ENCODE measurements at regions not wholly inside any gene's neighbourhood (a gene's known extent, or its start where the extent isn't known, plus 50 kb on each side); places are given as distances from the start of the nearest gene placed in this dataset.
"Not testable (repeated sequence)": the region's sequence is repeated elsewhere in the genome, so short reads cannot be mapped to it uniquely, and the experiment has no call there.

GRCh38 chr7:27032839-27033238 is 63.0 kb downstream of the HOXA1 start:
- no peak for DNase-seq (ENCODE audit: low read depth, low spot score)

- DNase-seq (ENCODE audit: low read depth, low spot score): no peak
Observed at GRCh38 chr7:27031289-27032172, 64.3 kb downstream of the HOXA1 start.

- DNase-seq (ENCODE audit: low read depth, low spot score): no peak
Observed at GRCh38 chr7:27030393-27031050, 65.3 kb downstream of the HOXA1 start.

- DNase-seq (ENCODE audit: low read depth, low spot score): no peak
Observed at GRCh38 chr7:27025270-27025669, 70.5 kb downstream of the HOXA1 start.

GRCh38 chr7:27010068-27010467 is 85.7 kb downstream of the HOXA1 start:
- no peak for DNase-seq (ENCODE audit: low read depth, low spot score)

- DNase-seq (ENCODE audit: low read depth, low spot score): no peak
Observed at GRCh38 chr7:27000496-27000895, 95.3 kb downstream of the HOXA1 start.

GRCh38 chr7:26998284-26998683 is 97.5 kb downstream of the HOXA1 start:
- not testable (repeated sequence) for DNase-seq (ENCODE audit: low read depth, low spot score)

GRCh38 chr7:26995666-26996065 is 100.1 kb downstream of the HOXA1 start:
- DNase-seq (ENCODE audit: low read depth, low spot score): no peak

- DNase-seq (ENCODE audit: low read depth, low spot score): no peak
Observed at GRCh38 chr7:26993816-26994810, 101.7 kb downstream of the HOXA1 start.

- no peak for DNase-seq (ENCODE audit: low read depth, low spot score)
Observed at GRCh38 chr7:26992670-26993069, 103.1 kb downstream of the HOXA1 start.

- DNase-seq (ENCODE audit: low read depth, low spot score): no peak
Observed at GRCh38 chr7:26991796-26992195, 104.0 kb downstream of the HOXA1 start.

- no peak for DNase-seq (ENCODE audit: low read depth, low spot score)
Observed at GRCh38 chr7:26989897-26990670, 105.7 kb downstream of the HOXA1 start.

- DNase-seq (ENCODE audit: low read depth, low spot score): no peak
Observed at GRCh38 chr7:26988836-26989374, 106.9 kb downstream of the HOXA1 start.

GRCh38 chr7:26987338-26987737 is 108.5 kb downstream of the HOXA1 start:
- DNase-seq (ENCODE audit: low read depth, low spot score): no peak

GRCh38 chr7:26978146-26978545 is 113.8 kb upstream of the SKAP2 start:
- no peak for DNase-seq (ENCODE audit: low read depth, low spot score)

- no peak for DNase-seq (ENCODE audit: low read depth, low spot score)
Observed at GRCh38 chr7:26976840-26977239, 112.5 kb upstream of the SKAP2 start.

- DNase-seq (ENCODE audit: low read depth, low spot score): not testable (repeated sequence)
Observed at GRCh38 chr7:26971924-26972323, 107.5 kb upstream of the SKAP2 start.

GRCh38 chr7:26965724-26966123 is 101.3 kb upstream of the SKAP2 start:
- no peak for DNase-seq (ENCODE audit: low read depth, low spot score)

- DNase-seq (ENCODE audit: low read depth, low spot score): no peak
Observed at GRCh38 chr7:26964156-26964808, 99.9 kb upstream of the SKAP2 start.

- DNase-seq (ENCODE audit: low read depth, low spot score): no peak
Observed at GRCh38 chr7:26959290-26959689, 94.9 kb upstream of the SKAP2 start.

Data from iPS DF 19.7 (cell line).